MM.1S (cell line): ENCODE measurements at regions not wholly inside any gene's neighbourhood (a gene's known extent, or its start where the extent isn't known, plus 50 kb on each side); places are given as distances from the start of the nearest gene placed in this dataset.

Experiments used
- DNase-seq: peaks from one replicate; pipeline ENCODE4 v3.0.0-alpha.2; 2015
- H2AFZ ChIP-seq: fragments of 300-600 bp; sonication (generic); 2 replicates; pipeline ENCODE4 v1.6.0; 2016; ENCODE audit warnings: antibody characterized with exemption, low read length
- H3F3A ChIP-seq: fragments of 300-600 bp; sonication (generic); 2 replicates; pipeline ENCODE4 v1.6.1; 2016; ENCODE audit warnings: mild to moderate bottlenecking, antibody characterized with exemption, low read length, moderate library complexity, mixed read lengths; ENCODE audit not compliant: insufficient read depth
- H3K27ac ChIP-seq: fragments of 300-600 bp; sonication (generic); 2 replicates; pipeline ENCODE4 v1.5.1; 2016; ENCODE audit warnings: mild to moderate bottlenecking, low read length
- H3K27me3 ChIP-seq: fragments of 300-600 bp; sonication (generic); replicated peaks from 2 replicates; pipeline ENCODE4 v1.6.0; 2016; ENCODE audit warnings: low read length; ENCODE audit not compliant: insufficient read depth
- H3K36me3 ChIP-seq: fragments of 300-600 bp; sonication (generic); replicated peaks from 2 replicates; pipeline ENCODE4 v1.6.1; 2016; ENCODE audit warnings: mild to moderate bottlenecking, low read length, mixed read lengths; ENCODE audit not compliant: insufficient read depth
- H3K4me1 ChIP-seq: fragments of 300-600 bp; sonication (generic); 2 replicates; pipeline ENCODE4 v1.6.1; 2016; ENCODE audit warnings: low read length, mixed read lengths
- H3K4me2 ChIP-seq: fragments of 300-600 bp; sonication (generic); 2 replicates; pipeline ENCODE4 v1.6.0; 2016; ENCODE audit warnings: low read depth, low read length
- H3K4me3 ChIP-seq: fragments of 300-600 bp; sonication (generic); 2 replicates; pipeline ENCODE4 v1.5.1; 2016; ENCODE audit warnings: low read length, mixed read lengths
- H3K79me2 ChIP-seq: fragments of 300-600 bp; sonication (generic); 2 replicates; pipeline ENCODE4 v1.6.1; 2016; ENCODE audit warnings: mixed run types, low read length, mixed read lengths
- H3K9ac ChIP-seq: fragments of 300-600 bp; sonication (generic); 2 replicates; pipeline ENCODE4 v1.6.1; 2016; ENCODE audit warnings: low read length, mixed read lengths
- H3K9me2 ChIP-seq: fragments of 300-600 bp; sonication (generic); replicated peaks from 2 replicates; pipeline ENCODE4 v1.6.1; 2016; ENCODE audit warnings: mild to moderate bottlenecking, low read length, mixed read lengths; ENCODE audit not compliant: insufficient read depth
- H3K9me3 ChIP-seq: fragments of 300-600 bp; sonication (generic); replicated peaks from 2 replicates; pipeline ENCODE4 v1.6.1; 2016; ENCODE audit warnings: mild to moderate bottlenecking, low read length, mixed read lengths; ENCODE audit not compliant: insufficient read depth
- H4K20me1 ChIP-seq: fragments of 300-600 bp; sonication (generic); 2 replicates; pipeline ENCODE4 v1.6.1; 2016; ENCODE audit warnings: mild to moderate bottlenecking, low read length, moderate library complexity, mixed read lengths; ENCODE audit not compliant: insufficient read depth
- EZH2 ChIP-seq: fragments of 300-600 bp; sonication (generic); optimal IDR thresholded peaks from 2 replicates; pipeline ENCODE3; 2017; ENCODE audit warnings: low read depth, mild to moderate bottlenecking, antibody characterized with exemption, low read length, mixed read lengths
- EZH2phosphoT487 ChIP-seq: fragments of 300-600 bp; sonication (generic); IDR thresholded peaks from 2 replicates; pipeline ENCODE4 v1.6.1; 2018; ENCODE audit warnings: antibody characterized with exemption, low read length
- TF ChIP-seq, protein P1 (sequence below): fragments of 300-600 bp; sonication (generic); IDR thresholded peaks from 2 replicates; pipeline ENCODE4 v1.5.1; 2016; ENCODE audit warnings: antibody characterized with exemption, low read length, mixed read lengths

DNA sequence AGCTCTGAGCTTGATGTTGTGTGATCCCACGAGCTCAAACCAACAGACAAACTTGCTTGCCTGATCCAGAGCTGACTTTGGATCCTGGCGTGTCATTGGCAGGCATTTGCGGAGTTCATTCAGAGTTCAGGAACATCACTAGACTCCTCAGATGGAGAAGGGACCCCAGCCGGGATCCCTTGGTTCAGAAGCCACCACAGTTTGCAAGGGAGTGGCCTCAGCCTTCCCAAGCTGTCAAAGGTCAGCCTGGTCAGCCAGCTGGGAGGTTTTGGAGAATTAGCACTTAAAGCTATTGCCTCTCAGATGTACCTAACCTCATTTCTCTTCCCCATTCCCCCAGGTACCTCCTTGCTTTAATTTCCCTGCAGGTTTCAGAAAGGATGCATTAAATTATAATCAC lies 208.8 kb upstream of the SOX21 start:
- TF ChIP-seq, protein P1, sequence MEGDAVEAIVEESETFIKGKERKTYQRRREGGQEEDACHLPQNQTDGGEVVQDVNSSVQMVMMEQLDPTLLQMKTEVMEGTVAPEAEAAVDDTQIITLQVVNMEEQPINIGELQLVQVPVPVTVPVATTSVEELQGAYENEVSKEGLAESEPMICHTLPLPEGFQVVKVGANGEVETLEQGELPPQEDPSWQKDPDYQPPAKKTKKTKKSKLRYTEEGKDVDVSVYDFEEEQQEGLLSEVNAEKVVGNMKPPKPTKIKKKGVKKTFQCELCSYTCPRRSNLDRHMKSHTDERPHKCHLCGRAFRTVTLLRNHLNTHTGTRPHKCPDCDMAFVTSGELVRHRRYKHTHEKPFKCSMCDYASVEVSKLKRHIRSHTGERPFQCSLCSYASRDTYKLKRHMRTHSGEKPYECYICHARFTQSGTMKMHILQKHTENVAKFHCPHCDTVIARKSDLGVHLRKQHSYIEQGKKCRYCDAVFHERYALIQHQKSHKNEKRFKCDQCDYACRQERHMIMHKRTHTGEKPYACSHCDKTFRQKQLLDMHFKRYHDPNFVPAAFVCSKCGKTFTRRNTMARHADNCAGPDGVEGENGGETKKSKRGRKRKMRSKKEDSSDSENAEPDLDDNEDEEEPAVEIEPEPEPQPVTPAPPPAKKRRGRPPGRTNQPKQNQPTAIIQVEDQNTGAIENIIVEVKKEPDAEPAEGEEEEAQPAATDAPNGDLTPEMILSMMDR = no peak
- no peak for TF ChIP-seq EZH2
- TF ChIP-seq EZH2phosphoT487 = no peak
- DNase-seq = no peak
- Histone ChIP-seq H4K20me1 (no peaks in the 10 kb centered on the region), H3F3A (no peaks in the 10 kb centered on the region), H3K4me2 (no peak overlapping the region), H3K9me2 (no peaks in the 10 kb centered on the region), H2AFZ (no peak overlapping the region), H3K79me2 (no peaks in the 10 kb centered on the region), H3K27ac (no peak overlapping the region), H3K9ac (no peak overlapping the region), H3K4me3 (no peak overlapping the region), H3K27me3 (no peaks in the 10 kb centered on the region), H3K36me3 (no peaks in the 10 kb centered on the region), H3K9me3 (no peaks in the 10 kb centered on the region), H3K4me1 (no peaks in the 10 kb centered on the region)

DNA sequence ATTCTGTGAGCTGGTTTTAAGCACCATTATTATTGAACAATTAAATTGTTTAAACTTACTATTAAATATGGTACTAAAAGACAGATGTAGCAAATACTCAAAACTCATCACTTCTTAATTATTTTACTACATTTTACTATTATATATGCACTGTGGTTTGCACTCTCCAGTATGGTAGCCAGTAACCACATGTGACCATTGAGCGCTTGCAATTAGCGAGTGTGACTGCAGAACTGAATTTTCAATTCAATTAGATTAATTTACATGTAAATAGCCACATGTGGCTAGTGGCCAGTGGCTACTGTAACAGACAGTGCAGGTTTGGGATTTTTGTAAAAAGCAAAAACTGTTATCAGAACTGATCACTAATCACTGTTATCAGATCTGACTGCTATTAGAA lies 208.2 kb upstream of the SOX21 start:
- H3K36me3 ChIP-seq = no peaks in the 10 kb centered on the region
- H3K27ac ChIP-seq = no peak overlapping the region
- H3K9me2 ChIP-seq = no peaks in the 10 kb centered on the region
- H4K20me1 ChIP-seq = no peaks in the 10 kb centered on the region
- no peaks in the 10 kb centered on the region for H3F3A ChIP-seq
- TF ChIP-seq, protein P1 = no peak
- TF ChIP-seq EZH2 (no peak), EZH2phosphoT487 (no peak)
- H2AFZ ChIP-seq = no peak overlapping the region
- H3K4me1 ChIP-seq = no peaks in the 10 kb centered on the region
- no peak for DNase-seq
- H3K27me3 ChIP-seq = no peaks in the 10 kb centered on the region
- no peak overlapping the region for H3K4me2 ChIP-seq
- no peaks in the 10 kb centered on the region for H3K79me2 ChIP-seq
- H3K9me3 ChIP-seq = no peaks in the 10 kb centered on the region
- H3K4me3 ChIP-seq = no peak overlapping the region
- H3K9ac ChIP-seq = no peak overlapping the region

DNA sequence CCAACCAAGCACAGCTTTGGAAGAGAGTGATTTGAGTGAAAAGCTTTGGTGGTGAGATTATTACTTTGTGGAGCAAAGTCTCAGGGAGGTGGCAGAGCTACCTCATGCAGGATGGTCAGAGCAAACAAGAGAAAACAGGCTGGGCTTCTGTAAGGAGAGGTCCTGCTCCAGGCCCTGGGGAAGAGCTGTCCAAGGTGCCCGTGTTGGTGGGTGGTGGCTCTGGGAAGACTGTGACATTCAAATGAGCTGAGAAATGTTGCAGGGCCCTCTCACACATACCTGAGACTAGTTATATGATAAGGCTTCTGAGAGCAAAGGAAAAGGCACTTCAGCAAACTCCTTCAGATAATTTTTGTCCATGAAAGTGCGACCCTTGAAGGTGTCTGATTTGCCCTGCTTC lies 205.5 kb upstream of the SOX21 start:
- Histone ChIP-seq H3K4me3 (no peak overlapping the region), H3K4me1 (no peaks in the 10 kb centered on the region), H3K9me2 (no peaks in the 10 kb centered on the region), H3K4me2 (no peak overlapping the region), H3K79me2 (no peaks in the 10 kb centered on the region), H3F3A (no peaks in the 10 kb centered on the region), H3K27ac (no peak overlapping the region), H3K9ac (no peak overlapping the region), H3K27me3 (no peaks in the 10 kb centered on the region), H4K20me1 (no peaks in the 10 kb centered on the region), H3K9me3 (no peaks in the 10 kb centered on the region), H3K36me3 (no peaks in the 10 kb centered on the region), H2AFZ (no peak overlapping the region)
- TF ChIP-seq, protein P1 = no peak
- DNase-seq = no peak

DNA sequence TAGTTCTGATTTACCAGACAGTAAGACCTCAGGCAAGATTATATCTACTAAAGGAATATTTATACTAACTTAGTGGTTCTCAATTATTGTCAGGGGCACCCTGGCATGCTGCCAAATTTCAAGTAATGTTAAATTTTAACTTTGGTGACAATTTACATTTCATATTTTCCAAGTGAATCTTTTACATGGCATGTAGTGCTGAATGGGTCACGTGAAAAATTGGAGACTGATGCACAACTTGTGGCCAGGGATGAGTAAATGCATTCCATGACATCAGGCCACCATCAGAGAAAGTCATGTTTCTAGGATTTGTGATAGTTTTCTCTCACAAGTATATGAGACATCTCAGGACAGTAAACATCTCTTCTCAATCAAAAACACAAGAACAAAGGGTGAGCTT lies 202.6 kb upstream of the SOX21 start:
- no peaks in the 10 kb centered on the region for H3F3A ChIP-seq
- H3K27me3 ChIP-seq = no peaks in the 10 kb centered on the region
- H3K4me1 ChIP-seq = no peaks in the 10 kb centered on the region
- no peaks in the 10 kb centered on the region for H3K36me3 ChIP-seq
- H3K9me3 ChIP-seq = no peaks in the 10 kb centered on the region
- H3K9ac ChIP-seq = no peak overlapping the region
- no peaks in the 10 kb centered on the region for H3K9me2 ChIP-seq
- TF ChIP-seq EZH2phosphoT487 = no peak
- TF ChIP-seq EZH2 = no peak
- TF ChIP-seq, protein P1 = no peak
- no peak overlapping the region for H3K27ac ChIP-seq
- H4K20me1 ChIP-seq = no peaks in the 10 kb centered on the region
- H2AFZ ChIP-seq = no peak overlapping the region
- no peaks in the 10 kb centered on the region for H3K79me2 ChIP-seq
- DNase-seq = no peak
- H3K4me2 ChIP-seq = no peak overlapping the region
- H3K4me3 ChIP-seq = no peak overlapping the region
